ENCODE measurements at regions not wholly inside any gene's neighbourhood (a gene's known extent, or its start where the extent isn't known, plus 50 kb on each side); places are given as distances from the start of the nearest gene placed in this dataset.

DNA sequence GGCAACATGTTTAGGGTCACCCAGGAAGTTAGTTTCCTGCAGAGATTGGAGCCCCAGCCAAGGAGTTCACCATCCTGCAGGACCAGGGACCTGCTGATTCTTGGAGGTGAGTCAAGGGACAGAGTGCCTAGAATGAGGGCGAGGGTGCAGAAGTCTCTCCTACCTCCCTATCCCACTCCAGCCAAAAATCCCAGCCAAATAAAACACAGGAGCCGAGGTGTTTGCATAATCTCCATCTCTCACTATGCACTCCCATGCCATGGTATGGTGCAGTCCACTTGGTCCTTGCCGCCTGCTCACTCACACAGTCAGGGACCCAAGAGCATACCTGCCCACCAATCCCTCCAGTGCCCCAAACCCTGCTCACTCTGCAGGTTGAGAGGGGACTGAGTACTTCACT is 294.2 kb downstream of the UACA start:
- DNase-seq (ENCODE audit: low spot score), result no peak
- intact Hi-C loops (cut with DNase I), result loop anchor here (10.0 kb wide), 2 partner anchors 204 to 374 kb away; partner anchors contain the start of gene TLE3
- Histone ChIP-seq H3K4me1 (replicated peaks) (no peaks in the 10 kb centered on the region), H3K4me3 (no peak overlapping the region), H3K27ac (no peak overlapping the region), H3K36me3 (no peaks in the 10 kb centered on the region), H3K27me3 (replicated peaks; ENCODE audit: insufficient read depth) (no peaks in the 10 kb centered on the region), H3K9me3 (no peaks in the 10 kb centered on the region)
- 79% methylated on average over 3 of the region's 3 CpGs for WGBS
- no peak for TF ChIP-seq POLR2A (IDR thresholded peaks at IDR 0.05)

- Histone ChIP-seq H3K27me3 (replicated peaks; ENCODE audit: insufficient read depth) (no peaks in the 10 kb centered on the region), H3K9me3 (no peaks in the 10 kb centered on the region), H3K36me3 (no peaks in the 10 kb centered on the region), H3K4me3 (no peak overlapping the region), H3K27ac (no peak overlapping the region), H3K4me1 (replicated peaks) (no peaks in the 10 kb centered on the region)
- WGBS, result 37% methylated on average over 4 of the region's 4 CpGs
- DNase-seq (ENCODE audit: low spot score), result peak; percentile 53
- intact Hi-C loops (cut with DNase I), result loop anchor here (10.0 kb wide), 2 partner anchors 202 to 372 kb away; partner anchors contain the start of gene TLE3
- TF ChIP-seq POLR2AphosphoS5 (IDR thresholded peaks at IDR 0.05) (peak; percentile 45), POLR2A (IDR thresholded peaks at IDR 0.05) (no peak)
- TF ChIP-seq, protein P1, sequence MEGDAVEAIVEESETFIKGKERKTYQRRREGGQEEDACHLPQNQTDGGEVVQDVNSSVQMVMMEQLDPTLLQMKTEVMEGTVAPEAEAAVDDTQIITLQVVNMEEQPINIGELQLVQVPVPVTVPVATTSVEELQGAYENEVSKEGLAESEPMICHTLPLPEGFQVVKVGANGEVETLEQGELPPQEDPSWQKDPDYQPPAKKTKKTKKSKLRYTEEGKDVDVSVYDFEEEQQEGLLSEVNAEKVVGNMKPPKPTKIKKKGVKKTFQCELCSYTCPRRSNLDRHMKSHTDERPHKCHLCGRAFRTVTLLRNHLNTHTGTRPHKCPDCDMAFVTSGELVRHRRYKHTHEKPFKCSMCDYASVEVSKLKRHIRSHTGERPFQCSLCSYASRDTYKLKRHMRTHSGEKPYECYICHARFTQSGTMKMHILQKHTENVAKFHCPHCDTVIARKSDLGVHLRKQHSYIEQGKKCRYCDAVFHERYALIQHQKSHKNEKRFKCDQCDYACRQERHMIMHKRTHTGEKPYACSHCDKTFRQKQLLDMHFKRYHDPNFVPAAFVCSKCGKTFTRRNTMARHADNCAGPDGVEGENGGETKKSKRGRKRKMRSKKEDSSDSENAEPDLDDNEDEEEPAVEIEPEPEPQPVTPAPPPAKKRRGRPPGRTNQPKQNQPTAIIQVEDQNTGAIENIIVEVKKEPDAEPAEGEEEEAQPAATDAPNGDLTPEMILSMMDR (IDR thresholded peaks at IDR 0.05), result peak in 3 of 4 experiments; percentile 36 to 67 (median 63)
Measured at GRCh38 chr15:70466895-70467529, 296.3 kb downstream of the UACA start.

DNA sequence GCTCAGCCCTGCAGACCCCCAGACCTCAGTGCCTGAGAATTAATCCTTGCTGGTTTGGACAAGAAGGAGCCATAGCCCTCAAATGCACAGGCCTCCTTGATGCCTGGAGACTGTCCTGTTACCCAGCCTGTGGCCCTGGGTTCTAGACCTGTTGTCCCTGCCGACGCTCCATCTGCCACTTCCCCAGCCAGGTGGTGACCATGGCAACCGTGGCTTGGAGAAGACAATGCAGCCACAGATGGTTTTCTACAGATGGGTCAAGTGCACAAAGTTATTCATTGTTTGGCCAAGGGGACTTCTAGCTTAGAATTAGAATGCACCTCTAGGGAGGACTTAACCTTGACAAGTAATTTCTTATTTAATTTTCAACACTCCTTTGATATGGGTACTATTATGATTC is 297.1 kb downstream of the UACA start:
- no peak for DNase-seq (ENCODE audit: low spot score)
- TF ChIP-seq POLR2AphosphoS5 (IDR thresholded peaks at IDR 0.05) (no peak), POLR2A (IDR thresholded peaks at IDR 0.05) (no peak)
- TF ChIP-seq, protein P1 (IDR thresholded peaks at IDR 0.05), result no peak
- Histone ChIP-seq H3K4me3 (no peak overlapping the region), H3K4me1 (replicated peaks) (no peaks in the 10 kb centered on the region), H3K27me3 (replicated peaks; ENCODE audit: insufficient read depth) (no peaks in the 10 kb centered on the region), H3K36me3 (no peaks in the 10 kb centered on the region), H3K27ac (no peak overlapping the region), H3K9me3 (no peaks in the 10 kb centered on the region)
- WGBS, result 73% methylated on average over 3 of the region's 3 CpGs
- intact Hi-C loops (cut with DNase I), result loop anchor here (10.0 kb wide), 2 partner anchors 202 to 372 kb away; partner anchors contain the start of gene TLE3

- intact Hi-C loops (cut with DNase I), result loop anchor here (10.0 kb wide), 2 partner anchors 201 to 371 kb away; partner anchors contain the start of gene TLE3
- H3K4me1 ChIP-seq (replicated peaks), result no peaks in the 10 kb centered on the region
- 96% methylated on average over 4 of the region's 4 CpGs for WGBS
- TF ChIP-seq POLR2AphosphoS5 (IDR thresholded peaks at IDR 0.05), result no peak
- no peak for TF ChIP-seq POLR2A (IDR thresholded peaks at IDR 0.05)
- TF ChIP-seq, protein P1 (IDR thresholded peaks at IDR 0.05), result no peak
- no peak for DNase-seq (ENCODE audit: low spot score)
- no peaks in the 10 kb centered on the region for H3K9me3 ChIP-seq
- H3K36me3 ChIP-seq, result no peaks in the 10 kb centered on the region
- no peak overlapping the region for H3K27ac ChIP-seq
- no peak overlapping the region for H3K4me3 ChIP-seq
- no peaks in the 10 kb centered on the region for H3K27me3 ChIP-seq (replicated peaks; ENCODE audit: insufficient read depth)
Measured at GRCh38 chr15:70465812-70466211, 297.5 kb downstream of the UACA start.

GRCh38 chr15:70463453-70463834 is 299.9 kb downstream of the UACA start:
- 0% methylated on average over 1 of the region's 1 CpG for WGBS
- no peaks in the 10 kb centered on the region for H3K9me3 ChIP-seq
- H3K27ac ChIP-seq, result no peak overlapping the region
- H3K36me3 ChIP-seq, result no peaks in the 10 kb centered on the region
- H3K27me3 ChIP-seq (replicated peaks; ENCODE audit: insufficient read depth), result no peaks in the 10 kb centered on the region
- H3K4me1 ChIP-seq (replicated peaks), result no peaks in the 10 kb centered on the region
- TF ChIP-seq POLR2AphosphoS5 (IDR thresholded peaks at IDR 0.05) (no peak), POLR2A (IDR thresholded peaks at IDR 0.05) (no peak)
- TF ChIP-seq, protein P1 (IDR thresholded peaks at IDR 0.05), result no peak
- intact Hi-C loops (cut with DNase I), result loop anchor here (10.0 kb wide), 2 partner anchors 199 to 369 kb away; partner anchors contain the start of gene TLE3
- H3K4me3 ChIP-seq, result no peak overlapping the region
- DNase-seq (ENCODE audit: low spot score), result no peak

Measured in prostate gland (tissue), 2 donors.